Progenitor cell of endocrine pancreas (in vitro differentiated cells): ENCODE measurements at regions not wholly inside any gene's neighbourhood (a gene's known extent, or its start where the extent isn't known, plus 50 kb on each side); places are given as distances from the start of the nearest gene placed in this dataset.

Experiments used
- DNase-seq: peaks from one replicate; pipeline ENCODE4 v3.0.0; 2021; ENCODE audit warnings: low spot score; ENCODE audit not compliant: unreplicated experiment
- H3K27ac Mint-ChIP-seq: 2 replicates; pipeline ENCODE4 v1.8.0; 2021; ENCODE audit warnings: mild to moderate bottlenecking, moderate library complexity, mixed read lengths
- H3K27me3 Mint-ChIP-seq: 2 replicates; pipeline ENCODE4 v1.8.0; 2021; ENCODE audit warnings: mixed read lengths
- H3K36me3 Mint-ChIP-seq: 2 replicates; pipeline ENCODE4 v1.8.0; 2022; ENCODE audit warnings: mixed read lengths; ENCODE audit not compliant: insufficient read depth
- H3K4me1 Mint-ChIP-seq: 2 replicates; pipeline ENCODE4 v1.8.0; 2021; ENCODE audit warnings: low read depth, mixed read lengths
- H3K4me3 Mint-ChIP-seq: 2 replicates; pipeline ENCODE4 v1.8.0; 2021; ENCODE audit warnings: low read depth, mild to moderate bottlenecking, moderate library complexity, mixed read lengths
- H3K9me3 Mint-ChIP-seq: 2 replicates; pipeline ENCODE4 v1.8.0; 2021; ENCODE audit warnings: low read depth, mixed read lengths
- CTCF ChIP-seq: fragments of 200-600 bp; sonication (generic); IDR thresholded peaks from one replicate; pipeline ENCODE4 v1.5.0; 2021; ENCODE audit warnings: antibody characterized with exemption, mild to moderate bottlenecking; ENCODE audit not compliant: unreplicated experiment

- no peak for TF ChIP-seq CTCF
- Mint-ChIP-seq H3K27me3 (no peaks in the 10 kb centered on the region), H3K9me3 (peaks cover 16% of the 10 kb centered on the region), H3K4me1 (no peaks in the 10 kb centered on the region), H3K4me3 (no peak overlapping the region), H3K36me3 (no peaks in the 10 kb centered on the region), H3K27ac (no peak overlapping the region)
- no peak for DNase-seq
Observed at GRCh38 chr12:70165450-70165849, 77.8 kb upstream of the CNOT2 start.

DNA sequence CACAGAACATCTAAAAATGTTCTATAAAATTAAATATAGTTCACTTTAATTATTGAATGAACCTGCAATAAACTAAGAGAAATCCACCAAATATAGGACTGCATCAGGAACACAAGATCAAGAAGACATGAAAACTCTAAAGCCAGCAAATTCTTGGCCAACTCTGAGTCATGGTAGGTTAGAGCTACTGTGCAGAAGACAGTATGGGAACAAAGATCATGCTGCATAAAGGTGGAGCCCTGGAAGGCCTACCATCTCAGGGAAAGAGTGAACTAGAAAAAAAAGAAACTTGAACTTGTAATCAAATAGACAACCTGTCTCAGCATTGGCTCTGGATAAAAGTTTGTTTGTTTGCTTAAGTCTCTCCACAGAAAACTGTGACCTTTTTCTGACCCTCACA lies 66.9 kb upstream of the CNOT2 start:
- TF ChIP-seq CTCF = no peak
- H3K9me3 Mint-ChIP-seq = peaks cover 8% of the 10 kb centered on the region
- no peaks in the 10 kb centered on the region for H3K27me3 Mint-ChIP-seq
- no peak overlapping the region for H3K4me3 Mint-ChIP-seq
- no peaks in the 10 kb centered on the region for H3K4me1 Mint-ChIP-seq
- no peak for DNase-seq
- no peak overlapping the region for H3K27ac Mint-ChIP-seq
- H3K36me3 Mint-ChIP-seq = no peaks in the 10 kb centered on the region

DNA sequence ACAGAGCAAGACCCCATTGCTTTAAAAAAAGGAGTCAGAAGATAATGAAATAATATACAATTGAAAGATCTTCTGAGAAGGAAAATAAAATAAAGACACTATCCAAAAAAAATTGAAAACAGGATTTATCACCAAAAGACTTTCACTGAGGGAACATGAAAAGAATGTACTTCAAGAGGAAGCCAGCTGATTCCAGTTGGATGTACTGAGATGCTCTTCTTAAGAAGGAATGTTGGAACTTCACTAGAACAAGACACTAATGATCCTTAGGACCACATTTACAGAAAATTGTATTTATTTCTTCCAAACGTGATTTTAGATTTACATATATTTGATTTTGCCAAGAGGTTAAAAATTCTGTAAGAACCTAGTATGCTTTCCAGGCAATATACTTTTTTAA lies 65.6 kb upstream of the CNOT2 start:
- DNase-seq = no peak
- Mint-ChIP-seq H3K27me3 (no peaks in the 10 kb centered on the region), H3K9me3 (peaks cover 8% of the 10 kb centered on the region), H3K4me1 (no peaks in the 10 kb centered on the region), H3K4me3 (no peak overlapping the region), H3K27ac (no peak overlapping the region), H3K36me3 (no peaks in the 10 kb centered on the region)
- TF ChIP-seq CTCF = no peak

DNA sequence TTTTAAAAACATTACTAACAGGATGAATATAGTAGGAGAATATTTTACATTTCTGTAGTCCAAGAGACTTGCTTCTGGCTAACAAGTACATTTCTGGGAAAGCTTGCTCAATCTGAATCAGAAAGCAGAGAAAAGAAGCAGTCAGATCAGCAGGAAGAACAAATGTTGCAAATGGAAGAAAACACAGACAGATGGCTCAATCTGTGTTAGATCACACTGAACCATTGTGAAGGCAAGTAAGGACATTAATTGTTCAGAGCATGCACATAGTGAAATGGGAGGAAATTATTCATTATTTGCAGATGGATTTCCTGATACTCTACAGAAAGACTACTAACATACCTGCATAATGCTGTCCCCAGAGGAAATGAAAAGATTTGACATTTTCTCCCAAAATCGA lies 65.2 kb upstream of the CNOT2 start:
- H3K4me3 Mint-ChIP-seq = no peak overlapping the region
- H3K4me1 Mint-ChIP-seq = no peaks in the 10 kb centered on the region
- H3K27ac Mint-ChIP-seq = no peak overlapping the region
- no peak for TF ChIP-seq CTCF
- no peak for DNase-seq
- peaks cover 8% of the 10 kb centered on the region for H3K9me3 Mint-ChIP-seq
- H3K27me3 Mint-ChIP-seq = no peaks in the 10 kb centered on the region
- no peaks in the 10 kb centered on the region for H3K36me3 Mint-ChIP-seq

- no peak overlapping the region for H3K4me3 Mint-ChIP-seq
- no peaks in the 10 kb centered on the region for H3K4me1 Mint-ChIP-seq
- peaks cover 8% of the 10 kb centered on the region for H3K9me3 Mint-ChIP-seq
- TF ChIP-seq CTCF = no peak
- H3K36me3 Mint-ChIP-seq = no peaks in the 10 kb centered on the region
- DNase-seq = no peak
- H3K27ac Mint-ChIP-seq = no peak overlapping the region
- no peaks in the 10 kb centered on the region for H3K27me3 Mint-ChIP-seq
Observed at GRCh38 chr12:70180130-70180529, 63.1 kb upstream of the CNOT2 start.
